Epidermal melanocyte (primary cell): ENCODE measurements at regions not wholly inside any gene's neighbourhood (a gene's known extent, or its start where the extent isn't known, plus 50 kb on each side); places are given as distances from the start of the nearest gene placed in this dataset.

Experiments used
- DNase-seq: peaks from one replicate; pipeline ENCODE4 v3.0.0; 2011; ENCODE audit warnings: low spot score; ENCODE audit not compliant: insufficient read length

GRCh38 chr6:145012039-145012662 is 723.2 kb downstream of the EPM2A start:
- DNase-seq, result no peak

- DNase-seq, result peak; percentile 26
These were observed 719.4 kb downstream of the EPM2A start for GRCh38 chr6:145015739-145016558.

GRCh38 chr6:145017051-145017450 is 718.3 kb downstream of the EPM2A start:
- no peak for DNase-seq

- no peak for DNase-seq
These were observed 717.8 kb downstream of the EPM2A start for GRCh38 chr6:145017516-145017915.

GRCh38 chr6:145018027-145018426 is 717.3 kb downstream of the EPM2A start:
- DNase-seq, result no peak

GRCh38 chr6:145020114-145020513 is 715.2 kb downstream of the EPM2A start:
- no peak for DNase-seq

DNA sequence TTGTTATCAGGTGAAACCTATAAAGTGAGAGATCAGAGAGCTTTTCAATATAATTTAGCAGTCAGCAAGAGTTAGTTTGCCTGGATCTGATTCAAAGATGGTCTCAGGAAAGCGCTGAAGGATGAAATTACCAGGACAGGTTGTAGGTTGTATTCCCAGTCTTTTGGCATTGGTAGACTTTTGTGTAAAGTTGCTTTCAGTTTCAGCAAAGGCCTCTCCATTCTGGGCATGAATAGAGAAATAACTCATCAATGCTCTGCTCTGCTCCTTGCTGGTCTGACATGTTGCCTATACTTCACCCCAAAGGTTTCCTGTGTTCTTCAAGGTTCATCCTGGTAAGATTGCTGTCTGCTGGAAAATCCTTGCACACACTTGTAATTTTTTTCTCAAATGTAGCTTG is 714.8 kb downstream of the EPM2A start:
- DNase-seq, result no peak

DNA sequence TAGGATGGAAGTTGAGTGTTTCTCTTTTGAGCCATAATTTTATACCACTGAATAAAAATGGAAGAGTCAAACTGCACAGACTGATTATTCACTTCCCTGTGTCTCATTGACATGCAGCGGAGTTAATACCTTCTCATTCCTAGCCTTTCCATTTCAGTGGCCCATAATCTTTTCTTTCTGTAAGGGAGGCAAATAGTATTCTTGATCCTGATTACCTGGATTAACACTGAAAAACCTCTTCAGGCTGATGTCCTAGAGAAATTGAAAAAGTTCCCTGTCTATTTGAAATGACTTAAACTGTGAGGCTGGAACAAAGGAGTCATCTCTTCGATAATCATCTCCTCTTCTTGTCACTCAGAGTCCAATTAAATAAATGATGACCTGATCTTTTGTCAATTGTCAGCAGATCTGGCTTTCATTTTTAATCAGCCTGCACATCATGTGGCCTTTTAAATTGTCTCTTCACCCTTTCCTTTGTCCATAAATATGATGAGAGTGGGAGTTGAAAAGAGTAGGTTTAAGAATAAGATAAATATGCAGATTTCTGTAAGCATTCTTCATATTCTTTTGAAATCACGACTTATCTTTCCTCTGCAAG is 713.0 kb downstream of the EPM2A start:
- DNase-seq, result no peak

DNA sequence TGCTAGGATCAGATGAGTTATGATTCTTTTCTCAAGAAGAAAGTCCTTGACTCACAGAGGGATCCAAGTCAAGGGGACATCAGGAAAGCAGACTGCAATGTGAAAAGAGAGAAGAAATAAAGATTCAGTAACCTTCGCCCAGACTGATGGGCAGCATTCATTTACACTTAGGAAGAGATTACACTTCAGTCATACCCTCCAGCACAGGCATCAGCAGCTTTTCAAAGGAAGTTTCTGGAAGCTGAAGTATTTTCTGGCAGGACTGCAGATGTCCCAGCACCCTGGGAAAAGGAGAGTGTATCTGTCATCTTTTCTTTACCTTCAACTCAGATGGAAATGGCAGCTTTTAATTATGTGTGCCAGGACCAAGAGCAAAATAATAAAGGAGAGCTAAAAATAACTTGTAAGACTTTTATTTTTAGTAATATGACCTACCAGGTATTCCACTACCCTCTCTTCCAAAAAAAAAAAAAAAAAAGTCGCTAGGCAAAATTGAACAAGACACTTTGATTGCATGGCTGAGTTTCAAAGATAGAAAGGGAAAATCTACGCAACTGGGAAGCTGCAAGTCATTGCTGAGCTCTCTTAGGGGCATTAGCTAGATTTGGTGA is 712.1 kb downstream of the EPM2A start:
- DNase-seq, result no peak

DNA sequence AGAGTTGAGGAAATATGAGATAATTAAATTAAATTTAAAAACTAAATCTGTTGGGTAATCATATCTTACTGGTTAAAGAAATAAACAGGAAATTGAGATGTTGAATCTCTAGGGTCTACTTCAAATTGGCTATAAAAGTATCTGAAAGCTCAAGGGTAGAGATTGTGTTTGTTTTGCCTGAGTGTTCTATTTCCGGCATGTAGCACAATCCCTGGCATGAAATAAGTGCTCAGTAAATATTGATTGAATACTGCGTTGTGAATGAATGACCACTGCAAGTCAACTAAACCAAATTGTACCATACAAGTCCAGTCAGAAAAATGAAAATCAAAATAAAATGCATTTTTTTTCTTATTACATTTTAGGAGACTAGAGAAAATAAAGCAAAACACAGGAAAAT is 709.8 kb downstream of the EPM2A start:
- no peak for DNase-seq

GRCh38 chr6:145026267-145026679 is 709.0 kb downstream of the EPM2A start:
- no peak for DNase-seq

- DNase-seq, result peak; percentile 21
These were observed 707.0 kb downstream of the EPM2A start for GRCh38 chr6:145028144-145028818.

- DNase-seq, result no peak
These were observed 704.3 kb downstream of the EPM2A start for GRCh38 chr6:145031001-145031400.

DNA sequence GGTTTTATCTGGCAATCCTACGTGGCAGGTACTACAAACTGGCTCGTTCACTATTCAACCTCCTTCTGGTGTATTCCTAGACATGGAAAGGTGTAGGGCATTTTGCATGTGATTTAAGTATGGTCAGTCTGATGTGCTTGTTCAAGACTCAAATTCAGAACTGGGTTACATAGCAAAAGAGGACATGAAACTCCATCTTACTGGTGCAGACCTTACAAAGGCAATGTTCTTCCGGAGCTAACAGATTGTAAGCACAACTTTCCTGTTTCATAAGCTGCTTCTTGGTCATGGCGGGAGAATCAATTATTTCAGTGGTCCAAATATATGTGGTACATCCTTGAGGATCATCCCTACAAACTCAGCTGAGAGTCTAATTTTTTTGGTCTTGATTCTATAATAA is 703.4 kb downstream of the EPM2A start:
- no peak for DNase-seq

DNA sequence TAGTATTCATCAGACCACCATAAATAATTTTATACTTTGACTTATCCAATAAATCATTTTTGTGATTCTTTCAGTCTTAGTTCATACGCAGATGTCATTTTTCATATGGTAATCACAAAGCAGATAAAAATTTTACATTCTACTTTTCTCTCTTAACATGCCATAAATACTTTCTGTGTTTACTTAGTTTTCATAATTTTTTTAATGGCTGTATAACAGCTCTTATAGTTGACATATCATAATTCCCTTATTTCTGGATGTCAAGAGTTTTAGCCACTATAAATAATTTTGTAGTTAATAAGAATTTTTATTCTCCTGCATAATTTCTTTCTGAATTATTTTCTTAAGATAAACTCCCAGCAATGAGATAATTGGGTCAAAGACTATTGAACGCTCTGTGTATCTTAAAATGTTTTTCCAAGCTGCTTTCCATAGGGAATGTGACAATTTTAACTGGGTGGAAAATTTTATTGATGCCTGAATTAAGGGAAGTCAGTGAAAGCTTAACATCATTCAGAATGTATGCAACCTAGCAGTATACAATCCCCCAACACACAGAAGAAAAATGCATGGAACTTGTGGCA is 702.7 kb downstream of the EPM2A start:
- no peak for DNase-seq

- no peak for DNase-seq
These were observed 700.7 kb downstream of the EPM2A start for GRCh38 chr6:145034664-145035063.

GRCh38 chr6:145036236-145036635 is 699.1 kb downstream of the EPM2A start:
- DNase-seq, result no peak

GRCh38 chr6:145036848-145037567 is 698.3 kb downstream of the EPM2A start:
- no peak for DNase-seq

GRCh38 chr6:145042559-145042958 is 692.8 kb downstream of the EPM2A start:
- DNase-seq, result no peak

GRCh38 chr6:145043926-145044500 is 691.3 kb downstream of the EPM2A start:
- DNase-seq, result no peak
